GM23338 (cell line): ENCODE measurements at regions not wholly inside any gene's neighbourhood (a gene's known extent, or its start where the extent isn't known, plus 50 kb on each side); places are given as distances from the start of the nearest gene placed in this dataset.

Source experiments
- ATAC-seq: fragments of 200-7000 bp; cut with Tn5 transposase; 3 replicates; pipeline ENCODE4 v1.9.1; 2020
- DNase-seq: peaks from one replicate; pipeline ENCODE4 v3.0.0-alpha.2; 2015; ENCODE audit warnings: low spot score
- H2AFZ ChIP-seq: fragments of 200-600 bp; sonication (generic); 2 replicates; pipeline ENCODE4 v1.8.0; 2016; ENCODE audit warnings: antibody characterized with exemption, mild to moderate bottlenecking, moderate library complexity
- H3F3A ChIP-seq: fragments of 200-600 bp; sonication (generic); replicated peaks from 2 replicates; pipeline ENCODE4 v1.8.0; 2017; ENCODE audit warnings: antibody characterized with exemption, mixed run types, low read depth
- H3K27ac ChIP-seq: fragments of 200-600 bp; sonication (generic); 2 replicates; pipeline ENCODE4 v1.6.1; 2016; ENCODE audit warnings: low read depth
- H3K27me3 ChIP-seq: fragments of 200-600 bp; sonication (generic); 2 replicates; pipeline ENCODE4 v1.8.0; 2016; ENCODE audit warnings: mild to moderate bottlenecking, mixed run types, moderate library complexity; ENCODE audit not compliant: insufficient read depth
- H3K36me3 ChIP-seq: fragments of 200-600 bp; sonication (generic); 2 replicates; pipeline ENCODE4 v1.8.0; 2016; ENCODE audit warnings: mild to moderate bottlenecking; ENCODE audit not compliant: insufficient read depth
- H3K4me1 ChIP-seq: fragments of 200-600 bp; sonication (generic); 2 replicates; pipeline ENCODE4 v1.8.0; 2016; ENCODE audit warnings: mild to moderate bottlenecking, moderate library complexity; ENCODE audit not compliant: insufficient read depth
- H3K4me2 ChIP-seq: fragments of 200-600 bp; sonication (generic); 2 replicates; pipeline ENCODE4 v1.7.1; 2017; ENCODE audit warnings: mixed run types
- H3K4me3 ChIP-seq: fragments of 200-600 bp; sonication (generic); 2 replicates; pipeline ENCODE4 v1.6.1; 2016; ENCODE audit warnings: mixed run types
- H3K79me2 ChIP-seq: fragments of 200-600 bp; sonication (generic); replicated peaks from 2 replicates; pipeline ENCODE4 v1.8.0; 2017; ENCODE audit warnings: mild to moderate bottlenecking; ENCODE audit not compliant: insufficient read depth
- H3K9me2 ChIP-seq: fragments of 200-600 bp; sonication (generic); 2 replicates; pipeline ENCODE4 v1.8.0; 2017; ENCODE audit not compliant: insufficient read depth
- H4K20me1 ChIP-seq: fragments of 200-600 bp; sonication (generic); replicated peaks from 2 replicates; pipeline ENCODE4 v1.8.0; 2017; ENCODE audit warnings: mild to moderate bottlenecking; ENCODE audit not compliant: insufficient read depth
- H3K27ac Mint-ChIP-seq: 2 replicates; pipeline ENCODE4 v1.8.0; 2020; ENCODE audit warnings: inconsistent platforms, mild to moderate bottlenecking, moderate library complexity, mixed read lengths
- H3K27me3 Mint-ChIP-seq: 3 replicates; pipeline ENCODE4 v1.8.0; 2022; ENCODE audit warnings: low read depth, mild to moderate bottlenecking, moderate library complexity, mixed read lengths, inconsistent platforms; ENCODE audit not compliant: insufficient read depth, poor library complexity
- H3K36me3 Mint-ChIP-seq: 3 replicates; pipeline ENCODE4 v1.8.0; 2021; ENCODE audit warnings: low read depth, mild to moderate bottlenecking, inconsistent platforms, moderate library complexity, mixed read lengths
- H3K4me1 Mint-ChIP-seq: 3 replicates; pipeline ENCODE4 v1.8.0; 2020; ENCODE audit warnings: mild to moderate bottlenecking, inconsistent platforms, mixed read lengths
- H3K4me3 Mint-ChIP-seq: 3 replicates; pipeline ENCODE4 v1.8.0; 2021; ENCODE audit warnings: moderate library complexity, mild to moderate bottlenecking, inconsistent platforms, mixed read lengths
- H3K9me3 Mint-ChIP-seq: 3 replicates; pipeline ENCODE4 v1.8.0; 2020; ENCODE audit warnings: moderate library complexity, mild to moderate bottlenecking, inconsistent platforms, mixed read lengths
- CREB1 ChIP-seq: fragments of 250-450 bp; sonication (Bioruptor Pico); IDR thresholded peaks from 2 replicates; pipeline ENCODE4 v1.5.0; 2020; ENCODE audit warnings: low read depth, mild to moderate bottlenecking, moderate library complexity
- ETS1 ChIP-seq: IDR thresholded peaks from 2 replicates; pipeline ENCODE4 v1.6.1; 2016; ENCODE audit warnings: antibody characterized with exemption
- EZH2phosphoT487 ChIP-seq: fragments of 200-600 bp; sonication (generic); IDR thresholded peaks from one replicate; pipeline ENCODE4 v1.8.1; 2018; ENCODE audit warnings: antibody characterized with exemption; ENCODE audit not compliant: unreplicated experiment
- JUNB ChIP-seq: IDR thresholded peaks from one replicate; pipeline ENCODE4 v1.6.1; 2016; ENCODE audit warnings: antibody characterized with exemption; ENCODE audit not compliant: unreplicated experiment
- NANOG ChIP-seq: IDR thresholded peaks from 2 replicates; pipeline ENCODE4 v1.6.1; 2016; ENCODE audit warnings: antibody characterized with exemption, borderline replicate concordance
- POLR2AphosphoS5 ChIP-seq: IDR thresholded peaks from 2 replicates; pipeline ENCODE4 v1.6.1; 2016; ENCODE audit warnings: antibody characterized with exemption, low read depth
- REST ChIP-seq: IDR thresholded peaks from one replicate; pipeline ENCODE4 v1.6.1; 2018; ENCODE audit warnings: antibody characterized with exemption; ENCODE audit not compliant: unreplicated experiment
- ZNF114 ChIP-seq: fragments of 250-450 bp; sonication (Bioruptor Pico); IDR thresholded peaks from 2 replicates; pipeline ENCODE4 v1.5.0; 2020; ENCODE audit warnings: mild to moderate bottlenecking, moderate library complexity
- ZNF331 ChIP-seq: fragments of 250-450 bp; sonication (Bioruptor Pico); IDR thresholded peaks from 2 replicates; pipeline ENCODE4 v1.5.0; 2020; ENCODE audit warnings: low read depth, mild to moderate bottlenecking, moderate library complexity
- ZNF462 ChIP-seq: fragments of 250-450 bp; sonication (Bioruptor Pico); IDR thresholded peaks from 2 replicates; pipeline ENCODE4 v1.5.0; 2020; ENCODE audit warnings: mild to moderate bottlenecking, moderate library complexity

- TF ChIP-seq ZNF462 (CRISPR knock-in tag) (no peak), JUNB (no peak), ETS1 (no peak), ZNF331 (CRISPR knock-in tag) (no peak), ZNF114 (no peak)
Measured at GRCh38 chr9:99591770-99592169, 229.9 kb upstream of the NR4A3 start (continued).

- Histone ChIP-seq H3K36me3 (no peaks in the 10 kb centered on the region), H3K9me2 (no peaks in the 10 kb centered on the region), H3K4me3 (no peak overlapping the region), H3K27ac (no peak overlapping the region), H2AFZ (no peak overlapping the region), H4K20me1 (no peaks in the 10 kb centered on the region), H3K27me3 (no peaks in the 10 kb centered on the region), H3K79me2 (no peaks in the 10 kb centered on the region), H3K4me2 (no peak overlapping the region), H3K4me1 (no peaks in the 10 kb centered on the region), H3F3A (no peaks in the 10 kb centered on the region)
- no peaks in the 10 kb centered on the region for H3K36me3 Mint-ChIP-seq
- ATAC-seq, result no peak
- peaks cover 4% of the 10 kb centered on the region for H3K27me3 Mint-ChIP-seq
- H3K4me3 Mint-ChIP-seq, result no peak overlapping the region
- H3K27ac Mint-ChIP-seq, result no peak overlapping the region
- H3K9me3 Mint-ChIP-seq, result no peaks in the 10 kb centered on the region
- H3K4me1 Mint-ChIP-seq, result no peaks in the 10 kb centered on the region
- no peak for DNase-seq
- no peak for TF ChIP-seq POLR2AphosphoS5
- TF ChIP-seq ETS1, result no peak
- no peak for TF ChIP-seq REST
- TF ChIP-seq EZH2phosphoT487, result no peak
- no peak for TF ChIP-seq NANOG
- no peak for TF ChIP-seq CREB1 (CRISPR knock-in tag)
- no peak for TF ChIP-seq ZNF331 (CRISPR knock-in tag)
- no peak for TF ChIP-seq JUNB
Measured at GRCh38 chr9:99592834-99593574, 228.7 kb upstream of the NR4A3 start.
